Bronchial epithelial cell (primary cell): ENCODE measurements at regions not wholly inside any gene's neighbourhood (a gene's known extent, or its start where the extent isn't known, plus 50 kb on each side); places are given as distances from the start of the nearest gene placed in this dataset.

Experiments used
- DNase-seq: peaks from one replicate; pipeline ENCODE4 v3.0.0-alpha.2; 2010; ENCODE audit warnings: low read depth
- FAIRE-seq: peaks from 2 replicates; lab custom pipeline; 2011; peaks lifted over from hg19 to GRCh38; lab: Jason Lieb, UNC
- H3K27me3 ChIP-seq: 2 replicates; pipeline ENCODE4 v1.5.1; 2011; ENCODE audit warnings: low read length; ENCODE audit not compliant: control insufficient read depth, insufficient read depth
- H3K36me3 ChIP-seq: 2 replicates; pipeline ENCODE4 v1.5.1; 2011; ENCODE audit warnings: low read length; ENCODE audit not compliant: control insufficient read depth, insufficient read depth
- H3K4me3 ChIP-seq: 2 replicates; pipeline ENCODE4 v1.5.1; 2011; ENCODE audit warnings: mild to moderate bottlenecking, low read depth, low read length, control low read depth
- TF ChIP-seq, protein P1 (sequence below): IDR thresholded peaks from 2 replicates; pipeline ENCODE4 v1.5.1; 2011; ENCODE audit warnings: mild to moderate bottlenecking, moderate library complexity, low read length, control low read depth, inconsistent platforms; ENCODE audit not compliant: insufficient read depth, severe bottlenecking

- no peak for DNase-seq
- TF ChIP-seq, protein P1, sequence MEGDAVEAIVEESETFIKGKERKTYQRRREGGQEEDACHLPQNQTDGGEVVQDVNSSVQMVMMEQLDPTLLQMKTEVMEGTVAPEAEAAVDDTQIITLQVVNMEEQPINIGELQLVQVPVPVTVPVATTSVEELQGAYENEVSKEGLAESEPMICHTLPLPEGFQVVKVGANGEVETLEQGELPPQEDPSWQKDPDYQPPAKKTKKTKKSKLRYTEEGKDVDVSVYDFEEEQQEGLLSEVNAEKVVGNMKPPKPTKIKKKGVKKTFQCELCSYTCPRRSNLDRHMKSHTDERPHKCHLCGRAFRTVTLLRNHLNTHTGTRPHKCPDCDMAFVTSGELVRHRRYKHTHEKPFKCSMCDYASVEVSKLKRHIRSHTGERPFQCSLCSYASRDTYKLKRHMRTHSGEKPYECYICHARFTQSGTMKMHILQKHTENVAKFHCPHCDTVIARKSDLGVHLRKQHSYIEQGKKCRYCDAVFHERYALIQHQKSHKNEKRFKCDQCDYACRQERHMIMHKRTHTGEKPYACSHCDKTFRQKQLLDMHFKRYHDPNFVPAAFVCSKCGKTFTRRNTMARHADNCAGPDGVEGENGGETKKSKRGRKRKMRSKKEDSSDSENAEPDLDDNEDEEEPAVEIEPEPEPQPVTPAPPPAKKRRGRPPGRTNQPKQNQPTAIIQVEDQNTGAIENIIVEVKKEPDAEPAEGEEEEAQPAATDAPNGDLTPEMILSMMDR, result no peak
- H3K36me3 ChIP-seq, result no peaks in the 10 kb centered on the region
- FAIRE-seq, result no peak
- no peak overlapping the region for H3K4me3 ChIP-seq
- no peaks in the 10 kb centered on the region for H3K27me3 ChIP-seq
Measured at GRCh38 chr2:239744706-239745340, 280.3 kb downstream of the NDUFA10 start.

DNA sequence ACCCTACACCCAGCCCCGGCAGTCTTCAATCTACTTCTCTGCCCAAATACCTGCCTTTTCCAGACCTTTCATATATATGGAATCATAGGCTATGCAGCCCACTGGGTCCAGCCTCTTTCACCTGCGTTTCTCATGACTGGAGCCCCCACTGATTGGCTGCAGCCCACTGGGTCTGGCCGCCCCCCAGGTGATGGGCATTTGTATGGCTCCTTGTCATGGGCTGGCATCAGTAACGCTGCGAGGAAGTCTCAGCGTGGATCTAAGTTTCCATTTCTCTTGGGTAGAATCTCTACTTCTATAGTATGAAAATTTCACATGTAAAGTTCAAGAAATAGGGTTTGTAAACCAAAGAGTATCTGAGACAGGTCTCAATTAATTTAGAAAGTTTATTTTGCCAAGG, 281.9 kb downstream of the NDUFA10 start:
- H3K4me3 ChIP-seq, result no peak overlapping the region
- TF ChIP-seq, protein P1, result no peak
- no peaks in the 10 kb centered on the region for H3K36me3 ChIP-seq
- H3K27me3 ChIP-seq, result no peaks in the 10 kb centered on the region
- DNase-seq (no peak), FAIRE-seq (no peak)

- TF ChIP-seq, protein P1, result no peak
- Histone ChIP-seq H3K36me3 (no peaks in the 10 kb centered on the region), H3K4me3 (no peak overlapping the region), H3K27me3 (no peaks in the 10 kb centered on the region)
- DNase-seq, result no peak
- no peak for FAIRE-seq
Measured at GRCh38 chr2:239742377-239742776, 282.8 kb downstream of the NDUFA10 start.

- DNase-seq, result no peak
- no peak for FAIRE-seq
- Histone ChIP-seq H3K4me3 (no peak overlapping the region), H3K27me3 (no peaks in the 10 kb centered on the region), H3K36me3 (no peaks in the 10 kb centered on the region)
- TF ChIP-seq, protein P1, result no peak
Measured at GRCh38 chr2:239739206-239739605, 285.9 kb downstream of the NDUFA10 start.

DNA sequence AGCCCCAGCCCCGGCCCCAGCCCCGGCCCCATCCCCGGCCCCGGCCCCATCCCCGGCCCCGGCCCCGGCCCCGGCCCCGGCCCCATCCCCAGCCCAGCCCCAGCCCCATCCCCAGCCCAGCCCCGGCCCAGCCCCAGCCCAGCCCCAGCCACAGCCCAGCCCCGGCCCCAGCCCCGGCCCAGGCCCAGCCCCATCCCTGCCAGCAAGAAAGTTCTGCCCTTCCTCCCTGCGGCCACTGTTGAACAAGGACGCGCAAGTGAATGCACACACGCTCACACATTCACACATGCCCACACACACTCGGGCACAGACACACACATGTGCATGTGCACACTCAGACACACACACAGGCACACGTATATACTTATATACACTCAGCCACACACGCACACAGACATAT, 287.0 kb downstream of the NDUFA10 start:
- H3K27me3 ChIP-seq, result no peaks in the 10 kb centered on the region
- DNase-seq (no peak), FAIRE-seq (no peak)
- TF ChIP-seq, protein P1, result no peak
- H3K36me3 ChIP-seq, result no peaks in the 10 kb centered on the region
- H3K4me3 ChIP-seq, result no peak overlapping the region

- no peak for FAIRE-seq
- no peak for DNase-seq
- no peaks in the 10 kb centered on the region for H3K27me3 ChIP-seq
- H3K36me3 ChIP-seq, result no peaks in the 10 kb centered on the region
- TF ChIP-seq, protein P1, result no peak
- H3K4me3 ChIP-seq, result no peak overlapping the region
Measured at GRCh38 chr2:239737144-239737463, 288.0 kb downstream of the NDUFA10 start.
